ENCODE measurements at regions not wholly inside any gene's neighbourhood (a gene's known extent, or its start where the extent isn't known, plus 50 kb on each side); places are given as distances from the start of the nearest gene placed in this dataset.

DNA sequence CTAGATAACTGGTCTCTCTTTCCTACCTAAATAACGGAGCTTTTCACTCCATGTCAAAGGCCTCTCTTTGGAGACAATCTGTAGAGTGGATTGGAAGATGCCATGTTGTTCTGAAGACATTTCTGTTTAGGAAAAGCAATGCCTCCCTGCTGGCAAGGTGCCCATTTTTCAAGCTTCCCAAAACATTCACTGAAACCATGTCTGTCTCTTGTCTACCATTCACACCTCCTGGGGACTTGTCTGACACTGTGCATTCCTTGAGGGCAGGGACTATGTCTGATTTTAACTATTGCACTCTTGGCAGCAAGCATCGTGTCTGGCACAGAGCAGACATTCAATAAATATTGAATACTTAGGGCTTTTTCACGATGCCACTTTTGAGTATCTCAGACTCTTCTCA lies 528.9 kb upstream of the NRP1 start:
- in situ Hi-C loops (cut with HindIII; ENCODE audit: low sequenced_read_pairs): no loop called here
- H3K4me3 ChIP-seq (ENCODE audit: low read depth, low read length): no peak overlapping the region
- TF ChIP-seq, protein P1, sequence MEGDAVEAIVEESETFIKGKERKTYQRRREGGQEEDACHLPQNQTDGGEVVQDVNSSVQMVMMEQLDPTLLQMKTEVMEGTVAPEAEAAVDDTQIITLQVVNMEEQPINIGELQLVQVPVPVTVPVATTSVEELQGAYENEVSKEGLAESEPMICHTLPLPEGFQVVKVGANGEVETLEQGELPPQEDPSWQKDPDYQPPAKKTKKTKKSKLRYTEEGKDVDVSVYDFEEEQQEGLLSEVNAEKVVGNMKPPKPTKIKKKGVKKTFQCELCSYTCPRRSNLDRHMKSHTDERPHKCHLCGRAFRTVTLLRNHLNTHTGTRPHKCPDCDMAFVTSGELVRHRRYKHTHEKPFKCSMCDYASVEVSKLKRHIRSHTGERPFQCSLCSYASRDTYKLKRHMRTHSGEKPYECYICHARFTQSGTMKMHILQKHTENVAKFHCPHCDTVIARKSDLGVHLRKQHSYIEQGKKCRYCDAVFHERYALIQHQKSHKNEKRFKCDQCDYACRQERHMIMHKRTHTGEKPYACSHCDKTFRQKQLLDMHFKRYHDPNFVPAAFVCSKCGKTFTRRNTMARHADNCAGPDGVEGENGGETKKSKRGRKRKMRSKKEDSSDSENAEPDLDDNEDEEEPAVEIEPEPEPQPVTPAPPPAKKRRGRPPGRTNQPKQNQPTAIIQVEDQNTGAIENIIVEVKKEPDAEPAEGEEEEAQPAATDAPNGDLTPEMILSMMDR (IDR thresholded peaks at IDR 0.05; ENCODE audit: low read depth, low read length): no peak
- no peak for DNase-seq (ENCODE audit: low read depth, low spot score)

DNA sequence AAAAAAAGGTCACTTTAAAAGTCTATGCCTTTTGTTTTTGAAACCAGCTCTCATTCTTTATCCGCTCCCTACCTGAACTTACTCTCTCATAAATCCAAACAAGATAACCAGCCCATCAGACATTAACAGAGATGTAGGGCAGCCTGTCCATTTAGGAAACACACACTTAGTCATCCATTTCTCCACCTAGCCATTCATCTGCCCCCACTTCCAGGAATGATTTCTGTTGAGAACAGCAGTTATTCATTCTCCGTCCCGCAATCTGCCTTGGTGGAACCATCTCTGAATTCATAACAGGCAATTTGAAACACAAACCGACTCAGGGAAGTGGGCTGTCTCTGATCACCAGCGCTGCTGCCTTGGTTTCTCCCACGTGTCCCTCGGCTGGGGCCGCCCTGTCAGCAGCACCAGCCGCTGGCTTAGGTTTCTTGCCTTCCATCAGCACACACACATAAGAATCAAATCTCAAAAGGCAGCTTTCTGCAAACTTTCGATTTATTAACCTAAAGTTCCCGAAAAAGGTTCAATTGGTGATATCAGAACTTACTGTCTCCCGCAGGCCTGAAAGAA lies 528.2 kb upstream of the NRP1 start:
- DNase-seq (ENCODE audit: low read depth, low spot score): no peak
- in situ Hi-C loops (cut with HindIII; ENCODE audit: low sequenced_read_pairs): no loop called here
- TF ChIP-seq, protein P1 (IDR thresholded peaks at IDR 0.05; ENCODE audit: low read depth, low read length): no peak
- no peak overlapping the region for H3K4me3 ChIP-seq (ENCODE audit: low read depth, low read length)

DNA sequence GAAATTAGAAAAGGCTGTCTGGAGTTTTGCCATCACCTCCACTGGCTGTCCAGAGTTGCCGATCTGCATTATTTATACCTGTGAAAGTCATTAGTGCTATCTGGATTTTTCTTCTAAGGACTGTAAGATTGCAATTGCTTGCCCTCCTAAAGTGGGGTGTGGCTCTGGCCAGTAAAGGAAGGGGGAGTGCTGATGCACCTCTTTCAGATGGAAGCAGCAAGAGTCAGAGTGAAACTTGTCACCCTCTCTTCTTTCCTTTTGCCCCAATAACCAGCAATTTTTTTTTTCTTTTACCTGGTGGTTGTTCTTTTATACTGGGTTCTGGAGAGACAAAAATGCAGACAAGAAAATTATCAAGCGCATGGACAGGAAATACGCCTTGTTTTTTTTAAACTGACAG lies 527.4 kb upstream of the NRP1 start:
- TF ChIP-seq, protein P1 (IDR thresholded peaks at IDR 0.05; ENCODE audit: low read depth, low read length): no peak
- H3K4me3 ChIP-seq (ENCODE audit: low read depth, low read length): no peak overlapping the region
- in situ Hi-C loops (cut with HindIII; ENCODE audit: low sequenced_read_pairs): no loop called here
- DNase-seq (ENCODE audit: low read depth, low spot score): no peak

GRCh38 chr10:33861016-33861704 lies 526.7 kb upstream of the NRP1 start:
- DNase-seq (ENCODE audit: low read depth, low spot score): no peak
- TF ChIP-seq, protein P1 (IDR thresholded peaks at IDR 0.05; ENCODE audit: low read depth, low read length): no peak
- H3K4me3 ChIP-seq (ENCODE audit: low read depth, low read length): no peak overlapping the region
- in situ Hi-C loops (cut with HindIII; ENCODE audit: low sequenced_read_pairs): no loop called here

DNA sequence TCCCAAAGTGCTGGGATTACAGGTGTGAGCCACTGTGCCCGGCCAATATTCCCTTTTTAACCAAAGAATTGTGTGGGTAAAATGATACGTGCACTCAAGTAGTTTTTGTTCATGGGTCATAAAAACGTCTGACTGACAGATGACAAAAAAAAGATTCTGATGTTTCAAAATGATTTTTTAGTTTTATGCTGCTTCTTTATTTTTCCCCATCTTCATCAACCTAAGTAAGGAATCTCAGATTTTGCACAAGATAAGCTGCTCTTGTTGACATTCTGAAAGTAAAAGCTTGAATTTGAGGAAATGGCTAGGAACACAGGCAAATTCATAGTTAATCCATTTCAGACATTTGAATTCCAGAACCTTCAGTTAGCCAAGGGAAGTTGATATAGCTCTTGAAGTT lies 526.1 kb upstream of the NRP1 start:
- DNase-seq (ENCODE audit: low read depth, low spot score): no peak
- in situ Hi-C loops (cut with HindIII; ENCODE audit: low sequenced_read_pairs): no loop called here

GRCh38 chr10:33859319-33860022 lies 525.0 kb upstream of the NRP1 start:
- TF ChIP-seq, protein P1 (IDR thresholded peaks at IDR 0.05; ENCODE audit: low read depth, low read length): no peak
- no peak overlapping the region for H3K4me3 ChIP-seq (ENCODE audit: low read depth, low read length)
- DNase-seq (ENCODE audit: low read depth, low spot score): no peak
- in situ Hi-C loops (cut with HindIII; ENCODE audit: low sequenced_read_pairs): no loop called here

More for the DNA sequence above, 526.1 kb upstream of the NRP1 start:
- H3K4me3 ChIP-seq (ENCODE audit: low read depth, low read length): no peak overlapping the region
- TF ChIP-seq, protein P1 (IDR thresholded peaks at IDR 0.05; ENCODE audit: low read depth, low read length): no peak

Data from astrocyte of the spinal cord (primary cell).